H9 (cell line): ENCODE measurements at regions not wholly inside any gene's neighbourhood (a gene's known extent, or its start where the extent isn't known, plus 50 kb on each side); places are given as distances from the start of the nearest gene placed in this dataset.

ENCODE experiments used
- DNase-seq: peaks from one replicate; pipeline ENCODE4 v3.0.0-alpha.2; 2017
- H2AFZ ChIP-seq: one replicate; pipeline ENCODE4 v1.6.1; 2013; ENCODE audit warnings: mild to moderate bottlenecking, low read length, control low read depth, moderate library complexity
- H2AK5ac ChIP-seq: 2 replicates; pipeline ENCODE4 v1.6.1; 2013; ENCODE audit warnings: low read length, control low read depth, mixed read lengths; ENCODE audit not compliant: insufficient read length
- H2BK120ac ChIP-seq: one replicate; pipeline ENCODE4 v1.6.1; 2013; ENCODE audit warnings: low read depth, mild to moderate bottlenecking, low read length, control low read depth, inconsistent platforms; ENCODE audit not compliant: poor library complexity, severe bottlenecking
- H2BK12ac ChIP-seq: 2 replicates; pipeline ENCODE4 v1.6.1; 2013; ENCODE audit warnings: low read length, control low read depth, mixed read lengths, low read depth; ENCODE audit not compliant: insufficient read length
- H2BK15ac ChIP-seq: 2 replicates; pipeline ENCODE4 v1.6.1; 2013; ENCODE audit warnings: low read depth, low read length, control low read depth
- H2BK20ac ChIP-seq: one replicate; pipeline ENCODE4 v1.6.1; 2013; ENCODE audit warnings: low read depth, mild to moderate bottlenecking, low read length, control low read depth, inconsistent platforms; ENCODE audit not compliant: poor library complexity, severe bottlenecking
- H2BK5ac ChIP-seq: 2 replicates; pipeline ENCODE4 v1.6.1; 2013; ENCODE audit warnings: low read length, control low read depth, mixed read lengths; ENCODE audit not compliant: insufficient read length
- H3K14ac ChIP-seq: 2 replicates; pipeline ENCODE4 v1.6.1; 2013; ENCODE audit warnings: low read length, control low read depth; ENCODE audit not compliant: insufficient read depth
- H3K18ac ChIP-seq: 2 replicates; pipeline ENCODE4 v1.6.1; 2013; ENCODE audit warnings: low read depth, mild to moderate bottlenecking, mixed read lengths, low read length, control low read depth; ENCODE audit not compliant: insufficient read length
- H3K23ac ChIP-seq: 2 replicates; pipeline ENCODE4 v1.6.1; 2013; ENCODE audit warnings: low read length, control low read depth, mixed read lengths, low read depth; ENCODE audit not compliant: insufficient read length
- H3K23me2 ChIP-seq: 2 replicates; pipeline ENCODE4 v1.6.1; 2013; ENCODE audit warnings: low read depth, mild to moderate bottlenecking, mixed read lengths, low read length, control low read depth; ENCODE audit not compliant: insufficient read length, poor library complexity, severe bottlenecking
- H3K27ac ChIP-seq: 2 replicates; pipeline ENCODE4 v1.5.1; 2013; ENCODE audit warnings: low read length, control low read depth, mixed read lengths, low read depth; ENCODE audit not compliant: insufficient read length
- H3K27me3 ChIP-seq: 2 replicates; pipeline ENCODE4 v1.6.1; 2013; ENCODE audit warnings: low read length, control low read depth, inconsistent platforms; ENCODE audit not compliant: insufficient read depth
- H3K4ac ChIP-seq: 2 replicates; pipeline ENCODE4 v1.6.1; 2013; ENCODE audit warnings: low read depth, mild to moderate bottlenecking, control low read depth, inconsistent platforms, low read length, moderate library complexity
- H3K4me1 ChIP-seq: 2 replicates; pipeline ENCODE4 v1.6.1; 2013; ENCODE audit warnings: low read length, control low read depth, inconsistent platforms; ENCODE audit not compliant: insufficient read depth
- H3K4me2 ChIP-seq: 2 replicates; pipeline ENCODE4 v1.6.1; 2013; ENCODE audit warnings: low read length, control low read depth, mixed read lengths; ENCODE audit not compliant: insufficient read length, insufficient read depth
- H3K56ac ChIP-seq: 2 replicates; pipeline ENCODE4 v1.6.1; 2013; ENCODE audit warnings: low read depth, mild to moderate bottlenecking, mixed read lengths, low read length, control low read depth; ENCODE audit not compliant: insufficient read length
- H3K79me1 ChIP-seq: 2 replicates; pipeline ENCODE4 v1.6.1; 2013; ENCODE audit warnings: low read depth, mild to moderate bottlenecking, moderate library complexity, low read length, control low read depth, inconsistent platforms; ENCODE audit not compliant: insufficient read depth, poor library complexity, severe bottlenecking
- H3K79me2 ChIP-seq: 2 replicates; pipeline ENCODE4 v1.6.1; 2013; ENCODE audit warnings: low read length, control low read depth, inconsistent platforms; ENCODE audit not compliant: insufficient read depth
- H3K9ac ChIP-seq: 2 replicates; pipeline ENCODE4 v1.6.1; 2013; ENCODE audit warnings: low read length, control low read depth, mixed read lengths; ENCODE audit not compliant: insufficient read length; ENCODE audit errors: extremely low read depth
- H3K9me3 ChIP-seq: one replicate; pipeline ENCODE4 v1.6.1; 2013; ENCODE audit warnings: low read depth, low read length, inconsistent platforms; ENCODE audit not compliant: control insufficient read depth
- H3T11ph ChIP-seq: one replicate; pipeline ENCODE4 v1.6.1; 2013; ENCODE audit warnings: mild to moderate bottlenecking, low read length, control low read depth, inconsistent platforms
- H4K20me1 ChIP-seq: one replicate; pipeline ENCODE4 v1.6.1; 2013; ENCODE audit not compliant: control insufficient read depth, insufficient read length, insufficient read depth
- H4K5ac ChIP-seq: 2 replicates; pipeline ENCODE4 v1.6.1; 2013; ENCODE audit warnings: low read depth, mild to moderate bottlenecking, mixed read lengths, low read length, control low read depth; ENCODE audit not compliant: insufficient read length
- H4K8ac ChIP-seq: replicated peaks from 2 replicates; pipeline ENCODE4 v1.6.1; 2013; ENCODE audit warnings: low read length, control low read depth, mixed read lengths, low read depth; ENCODE audit not compliant: insufficient read length
- H4K91ac ChIP-seq: 2 replicates; pipeline ENCODE4 v1.6.1; 2013; ENCODE audit warnings: low read depth, mild to moderate bottlenecking, moderate library complexity, mixed read lengths, low read length, control low read depth; ENCODE audit not compliant: insufficient read length
- H3K27ac Mint-ChIP-seq, 3 experiments: 2 replicates in 2 of 3; 3 replicates in 1 of 3; pipeline ENCODE4 v1.8.0; 2020 to 2021; ENCODE audit warnings: mixed read lengths in 3 of 3, mild to moderate bottlenecking in 1 of 3, moderate library complexity in 1 of 3
- H3K27me3 Mint-ChIP-seq: 2 replicates; pipeline ENCODE4 v1.8.0; 2021; ENCODE audit warnings: low read depth, mild to moderate bottlenecking, moderate library complexity, mixed read lengths
- H3K36me3 Mint-ChIP-seq, 3 experiments: 2 replicates in 2 of 3; 3 replicates in 1 of 3; pipeline ENCODE4 v1.8.0; 2020 to 2021; ENCODE audit warnings: low read depth in 3 of 3, mixed read lengths in 3 of 3; ENCODE audit not compliant: insufficient read depth in 1 of 3
- H3K4me1 Mint-ChIP-seq, 2 experiments: 2 replicates each; pipeline ENCODE4 v1.8.0; 2020; ENCODE audit warnings: mixed read lengths in 2 of 2
- H3K4me3 Mint-ChIP-seq, 2 experiments: 2 replicates in 1 of 2; 3 replicates in 1 of 2; pipeline ENCODE4 v1.8.0; 2020 to 2021; ENCODE audit warnings: mild to moderate bottlenecking in 2 of 2, mixed read lengths in 2 of 2, moderate library complexity in 1 of 2
- H3K9me3 Mint-ChIP-seq, 2 experiments: 2 replicates in 1 of 2; 3 replicates in 1 of 2; pipeline ENCODE4 v1.8.0; 2020; ENCODE audit warnings: mild to moderate bottlenecking in 2 of 2, mixed read lengths in 2 of 2, moderate library complexity in 1 of 2
- CTCF ChIP-seq: fragments of 200-600 bp; sonication (generic); conservative IDR thresholded peaks from 3 replicates; pipeline ENCODE4 v1.8.0; 2021; ENCODE audit warnings: antibody characterized with exemption, mild to moderate bottlenecking
- WGBS: extraction: QIAGEN DNeasy Blood & Tissue Kit; methylation state at CpG from one replicate; pipeline ENCODE4 v1.1.7; 2013; ENCODE audit warnings: missing lambda C conversion rate, low lambda C conversion rate, mixed read lengths; ENCODE audit not compliant: insufficient read length; ENCODE audit errors: extremely low coverage; 5-methylcytosine and 5-hydroxymethylcytosine counted together

GRCh38 chr10:3484306-3485056 is 300.5 kb downstream of the KLF6 start:
- no peak overlapping the region for H3K4me3 Mint-ChIP-seq
- Histone ChIP-seq H3K9ac (no peak overlapping the region), H3K27me3 (no peaks in the 10 kb centered on the region), H2AFZ (no peak overlapping the region), H2BK5ac (no peak overlapping the region), H3K79me1 (no peaks in the 10 kb centered on the region), H3K9me3 (no peaks in the 10 kb centered on the region), H3T11ph (no peak overlapping the region), H4K91ac (no peak overlapping the region), H2BK20ac (no peak overlapping the region), H2BK120ac (no peak overlapping the region), H3K23me2 (no peaks in the 10 kb centered on the region), H4K5ac (no peak overlapping the region), H3K4me1 (no peaks in the 10 kb centered on the region; the same call in 1 of the 2 replicates), H3K14ac (no peak overlapping the region), H4K20me1 (no peaks in the 10 kb centered on the region), H3K79me2 (no peaks in the 10 kb centered on the region), H2BK12ac (no peak overlapping the region), H2AK5ac (no peak overlapping the region), H2BK15ac (no peak overlapping the region), H3K4ac (no peak overlapping the region), H3K23ac (no peak overlapping the region), H3K27ac (no peak overlapping the region), H3K56ac (no peak overlapping the region), H4K8ac (no peak overlapping the region), H3K18ac (no peak overlapping the region), H3K4me2 (no peak overlapping the region)
- no CpG with 5 or more reads among the region's 18 CpGs for whole genome bisulfite sequencing
- peaks cover 31 to 38% of the 10 kb centered on the region in 2 experiments for H3K4me1 Mint-ChIP-seq
- TF ChIP-seq CTCF = no peak
- no peak for DNase-seq
- no peaks in the 10 kb centered on the region; a peak in 2 of 5 replicates for H3K9me3 Mint-ChIP-seq
- peak overlapping the region in 2 of 3 experiments; percentile 16 to 62; a peak in 3 of 7 replicates for H3K27ac Mint-ChIP-seq
- peaks cover 9% of the 10 kb centered on the region for H3K27me3 Mint-ChIP-seq
- H3K36me3 Mint-ChIP-seq = no peaks in the 10 kb centered on the region; a peak in 3 of 7 replicates
